SK-N-SH (cell line): ENCODE measurements at regions not wholly inside any gene's neighbourhood (a gene's known extent, or its start where the extent isn't known, plus 50 kb on each side); places are given as distances from the start of the nearest gene placed in this dataset.

ENCODE experiments used
- CTCF ChIA-PET: fragments of 300-600, 350-600 bp; formaldehyde crosslinking; extraction: SDS; loops from one replicate; lab custom pipeline; 2021; lab: Yijun Ruan, JAX
- POLR2A ChIA-PET: fragments of 350-600 bp; sonication (Branson Sonifier 250); formaldehyde crosslinking; extraction: SDS; loops from one replicate; lab custom pipeline; 2020; ENCODE audit warnings: antibody characterized with exemption, inconsistent platforms; lab: Yijun Ruan, JAX
- DNase-seq: peaks from one replicate; pipeline ENCODE4 v3.0.0; 2012
- H2AFZ ChIP-seq: fragments of 200-600 bp; sonication (generic); 2 replicates; pipeline ENCODE4 v1.8.1; 2016; ENCODE audit warnings: antibody characterized with exemption, mild to moderate bottlenecking, low read depth
- H3F3A ChIP-seq: fragments of 200-600 bp; sonication (generic); replicated peaks from 2 replicates; pipeline ENCODE3; 2016; ENCODE audit warnings: antibody characterized with exemption, mild to moderate bottlenecking; ENCODE audit not compliant: insufficient read depth
- H3K27ac ChIP-seq, 2 experiments: fragments of 200-500 bp in 1 of 2; fragments of 200-600 bp in 1 of 2; sonication (Bioruptor generic) in 1 of 2; sonication (generic), shearing (Covaris generic) in 1 of 2; 2 replicates each; pipeline versions ENCODE4 v1.5.1 to v1.6.1; 2014 to 2016; ENCODE audit warnings: low read depth in 2 of 2, inconsistent platforms in 1 of 2, low read length in 1 of 2, mild to moderate bottlenecking in 1 of 2, mixed read lengths in 1 of 2
- H3K27me3 ChIP-seq: fragments of 200-600 bp; sonication (generic), shearing (Covaris generic); 2 replicates; pipeline ENCODE4 v1.6.1; 2016; ENCODE audit warnings: mixed run types; ENCODE audit not compliant: insufficient read depth
- H3K36me3 ChIP-seq, 2 experiments: fragments of 200-500 bp in 1 of 2; fragments of 200-600 bp in 1 of 2; sonication (Bioruptor generic) in 1 of 2; sonication (generic) in 1 of 2; replicated peaks in 1 of 2; 2 replicates each; pipeline versions ENCODE3 to v1.5.1; 2014 to 2016; ENCODE audit warnings: low read length in 1 of 2, mild to moderate bottlenecking in 1 of 2; ENCODE audit not compliant: insufficient read depth in 2 of 2, control insufficient read depth in 1 of 2
- H3K4me1 ChIP-seq, 2 experiments: fragments of 200-500 bp in 1 of 2; fragments of 200-600 bp in 1 of 2; sonication (Bioruptor generic) in 1 of 2; sonication (generic), shearing (Covaris generic) in 1 of 2; 2 replicates each; pipeline versions ENCODE4 v1.5.1 to v1.6.1; 2014 to 2016; ENCODE audit warnings: low read depth in 1 of 2, low read length in 1 of 2, mixed run types in 1 of 2; ENCODE audit not compliant: insufficient read depth in 2 of 2, control insufficient read depth in 1 of 2
- H3K4me2 ChIP-seq: fragments of 200-600 bp; sonication (generic), shearing (Covaris generic); 2 replicates; pipeline ENCODE4 v1.6.1; 2017; ENCODE audit warnings: mixed run types
- H3K4me3 ChIP-seq, 2 experiments: fragments of 200-500 bp in 1 of 2; fragments of 200-600 bp in 1 of 2; sonication (Bioruptor generic) in 1 of 2; sonication (generic), shearing (Covaris generic) in 1 of 2; 2 replicates each; pipeline versions ENCODE4 v1.5.1 to v1.8.1; 2014 to 2016; ENCODE audit warnings: low read depth in 2 of 2, inconsistent platforms in 1 of 2, low read length in 1 of 2, mild to moderate bottlenecking in 1 of 2, mixed read lengths in 1 of 2, moderate library complexity in 1 of 2
- H3K79me2 ChIP-seq: fragments of 200-600 bp; sonication (generic); 2 replicates; pipeline ENCODE4 v1.8.1; 2017; ENCODE audit warnings: mild to moderate bottlenecking; ENCODE audit not compliant: insufficient read depth
- H3K9ac ChIP-seq: fragments of 200-600 bp; sonication (generic); 2 replicates; pipeline ENCODE4 v1.6.1; 2017; ENCODE audit warnings: mixed run types
- H3K9me2 ChIP-seq: fragments of 200-600 bp; sonication (generic); 2 replicates; pipeline ENCODE4 v1.6.1; 2017; ENCODE audit warnings: mixed run types
- H3K9me3 ChIP-seq: fragments of 200-600 bp; sonication (generic); 2 replicates; pipeline ENCODE4 v1.6.1; 2017; ENCODE audit warnings: mixed run types, mild to moderate bottlenecking, moderate library complexity
- H4K20me1 ChIP-seq: fragments of 200-600 bp; sonication (generic); 2 replicates; pipeline ENCODE4 v1.6.1; 2017; ENCODE audit warnings: mild to moderate bottlenecking, mixed run types; ENCODE audit not compliant: insufficient read depth
- CTCF ChIP-seq: fragments of 200-600 bp; sonication (generic); IDR thresholded peaks from 2 replicates; pipeline ENCODE4 v1.6.1; 2017; ENCODE audit warnings: antibody characterized with exemption, mild to moderate bottlenecking, moderate library complexity
- ELF1 ChIP-seq: IDR thresholded peaks from 2 replicates; pipeline ENCODE4 v1.4.0; 2012
- EZH2phosphoT487 ChIP-seq: fragments of 200-600 bp; sonication (generic); IDR thresholded peaks from 2 replicates; pipeline ENCODE4 v1.6.1; 2017; ENCODE audit warnings: low read depth, mixed run types, mild to moderate bottlenecking, antibody characterized with exemption, moderate library complexity, borderline replicate concordance
- FOSL2 ChIP-seq: IDR thresholded peaks from 2 replicates; pipeline ENCODE4 v1.4.0; 2012; ENCODE audit warnings: low read depth, mild to moderate bottlenecking, moderate library complexity, borderline replicate concordance
- GATA2 ChIP-seq: sonication (generic); formaldehyde crosslinking; IDR thresholded peaks from 2 replicates; pipeline ENCODE4 v1.5.0; 2020; ENCODE audit warnings: mild to moderate bottlenecking, missing genetic modification reagents
- IRF3 ChIP-seq: fragments of 150-350 bp; IDR thresholded peaks from 2 replicates; pipeline ENCODE4 v1.6.1; 2016; ENCODE audit warnings: mild to moderate bottlenecking, low read depth, low read length
- NRF1 ChIP-seq: IDR thresholded peaks from 2 replicates; pipeline ENCODE4 v1.6.1; 2012; ENCODE audit warnings: low read depth, mild to moderate bottlenecking, low read length
- PBX3 ChIP-seq: IDR thresholded peaks from 2 replicates; pipeline ENCODE4; 2012
- RAD21 ChIP-seq: IDR thresholded peaks from 2 replicates; pipeline ENCODE4 v1.6.1; 2012; ENCODE audit warnings: mild to moderate bottlenecking, low read length
- RCOR1 ChIP-seq: fragments of 150-350 bp; IDR thresholded peaks from 2 replicates; pipeline ENCODE4 v1.6.1; 2017; ENCODE audit warnings: antibody characterized with exemption, low read length
- REST ChIP-seq: IDR thresholded peaks from 2 replicates; pipeline ENCODE4 v1.6.1; 2012; ENCODE audit warnings: mild to moderate bottlenecking, low read depth, low read length, moderate library complexity
- RFX5 ChIP-seq: IDR thresholded peaks from 2 replicates; pipeline ENCODE4 v1.6.1; 2012; ENCODE audit warnings: mild to moderate bottlenecking, improper control_type of control experiment, low read length
- RXRA ChIP-seq: IDR thresholded peaks from 2 replicates; pipeline ENCODE4 v1.4.0; 2012; ENCODE audit warnings: low read depth, mild to moderate bottlenecking, borderline replicate concordance
- SMC3 ChIP-seq: IDR thresholded peaks from 2 replicates; pipeline ENCODE4 v1.6.1; 2012; ENCODE audit warnings: low read depth, low read length, improper control_type of control experiment
- USF1 ChIP-seq: IDR thresholded peaks from 2 replicates; pipeline ENCODE4 v1.4.0; 2012; ENCODE audit warnings: low read depth, borderline replicate concordance
- YY1 ChIP-seq: IDR thresholded peaks from 2 replicates; pipeline ENCODE4 v1.4.0; 2012; ENCODE audit warnings: low read depth, mild to moderate bottlenecking
- WGBS: methylation state at CpG from one replicate; pipeline ENCODE4 v1.1.6; 2017; ENCODE audit warnings: low lambda C conversion rate; 5-methylcytosine and 5-hydroxymethylcytosine counted together

- H3K4me1 ChIP-seq = no peaks in the 10 kb centered on the region
- POLR2A ChIA-PET = no interaction called here
Measured at GRCh38 chr1:83131692-83131955, 867.3 kb downstream of the TTLL7 start.

More at GRCh38 chr1:83131692-83131955, 867.3 kb downstream of the TTLL7 start:
- CTCF ChIA-PET = no interaction called here
- no peaks in the 10 kb centered on the region for H3K9me3 ChIP-seq
- H3K4me3 ChIP-seq = no peak overlapping the region
- H3K9ac ChIP-seq = no peak overlapping the region
- H3K27me3 ChIP-seq = no peaks in the 10 kb centered on the region
- no peaks in the 10 kb centered on the region for H3F3A ChIP-seq
- 63% methylated on average over 1 of the region's 1 CpG for WGBS
- H4K20me1 ChIP-seq = no peaks in the 10 kb centered on the region
- H3K4me2 ChIP-seq = no peak overlapping the region
- no peak overlapping the region for H2AFZ ChIP-seq
- H3K79me2 ChIP-seq = no peaks in the 10 kb centered on the region
- H3K36me3 ChIP-seq = no peaks in the 10 kb centered on the region
- no peak overlapping the region for H3K27ac ChIP-seq
- DNase-seq = no peak
- H3K9me2 ChIP-seq = no peaks in the 10 kb centered on the region
- TF ChIP-seq RXRA (no peak), SMC3 (no peak), YY1 (no peak), IRF3 (no peak), USF1 (no peak), RFX5 (no peak), FOSL2 (no peak), CTCF (no peak), RAD21 (no peak), NRF1 (no peak), ELF1 (no peak), GATA2 (CRISPR knock-in tag) (no peak), REST (no peak), PBX3 (no peak), RCOR1 (no peak), EZH2phosphoT487 (no peak)
